Peyer's patch (tissue), 4 donors: ENCODE measurements at regions not wholly inside any gene's neighbourhood (a gene's known extent, or its start where the extent isn't known, plus 50 kb on each side); places are given as distances from the start of the nearest gene placed in this dataset.

Source experiments
- POLR2A ChIP-seq, 2 donors: fragments of 450-650 bp; IDR thresholded peaks; one replicate each; pipeline ENCODE4 v1.5.1; 2017; ENCODE audit warnings: antibody characterized with exemption in 2 of 2, mild to moderate bottlenecking in 2 of 2, moderate library complexity in 2 of 2
- TF ChIP-seq, protein P1 (sequence below), 6 experiments: fragments of 450-650 bp in 4 of 6; fragments of 200-600 bp in 2 of 6; sonication (generic) in 1 of 6; IDR thresholded peaks; one replicate each; pipeline ENCODE4 v1.5.1; 2017 to 2019; ENCODE audit warnings: antibody characterized with exemption in 6 of 6, mild to moderate bottlenecking in 3 of 6, moderate library complexity in 1 of 6

DNA sequence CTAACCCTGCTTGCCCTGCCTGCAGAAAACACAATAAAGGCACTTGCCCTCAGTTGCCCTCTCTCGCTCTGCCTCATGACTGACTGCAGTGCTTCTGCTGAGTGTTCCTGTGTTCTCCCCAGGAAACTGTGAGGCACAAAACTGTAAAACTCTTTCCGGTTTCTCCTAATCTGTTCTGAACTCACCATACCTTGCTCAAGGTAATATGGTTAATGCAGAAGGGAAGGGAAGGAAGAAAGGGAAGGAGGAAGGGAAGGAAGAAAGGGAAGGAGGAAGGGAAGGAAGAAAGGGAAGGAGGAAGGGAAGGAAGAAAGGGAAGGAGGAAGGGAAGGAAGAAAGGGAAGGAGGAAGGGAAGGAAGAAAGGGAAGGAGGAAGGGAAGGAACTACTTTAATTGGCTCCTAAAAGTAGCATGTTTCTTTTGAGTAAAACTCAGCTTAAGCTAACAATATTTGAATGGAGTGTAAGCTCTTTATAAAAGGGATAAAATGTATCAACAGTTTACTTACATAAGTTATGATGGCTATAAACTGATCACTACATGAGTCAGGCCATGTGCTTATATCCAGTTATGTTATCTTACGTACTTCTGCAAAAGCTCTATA lies 334.0 kb upstream of the CLEC14A start:
- TF ChIP-seq, protein P1, sequence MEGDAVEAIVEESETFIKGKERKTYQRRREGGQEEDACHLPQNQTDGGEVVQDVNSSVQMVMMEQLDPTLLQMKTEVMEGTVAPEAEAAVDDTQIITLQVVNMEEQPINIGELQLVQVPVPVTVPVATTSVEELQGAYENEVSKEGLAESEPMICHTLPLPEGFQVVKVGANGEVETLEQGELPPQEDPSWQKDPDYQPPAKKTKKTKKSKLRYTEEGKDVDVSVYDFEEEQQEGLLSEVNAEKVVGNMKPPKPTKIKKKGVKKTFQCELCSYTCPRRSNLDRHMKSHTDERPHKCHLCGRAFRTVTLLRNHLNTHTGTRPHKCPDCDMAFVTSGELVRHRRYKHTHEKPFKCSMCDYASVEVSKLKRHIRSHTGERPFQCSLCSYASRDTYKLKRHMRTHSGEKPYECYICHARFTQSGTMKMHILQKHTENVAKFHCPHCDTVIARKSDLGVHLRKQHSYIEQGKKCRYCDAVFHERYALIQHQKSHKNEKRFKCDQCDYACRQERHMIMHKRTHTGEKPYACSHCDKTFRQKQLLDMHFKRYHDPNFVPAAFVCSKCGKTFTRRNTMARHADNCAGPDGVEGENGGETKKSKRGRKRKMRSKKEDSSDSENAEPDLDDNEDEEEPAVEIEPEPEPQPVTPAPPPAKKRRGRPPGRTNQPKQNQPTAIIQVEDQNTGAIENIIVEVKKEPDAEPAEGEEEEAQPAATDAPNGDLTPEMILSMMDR (IDR thresholded peaks at IDR 0.05): no peak
- no peak for TF ChIP-seq POLR2A (IDR thresholded peaks at IDR 0.05)
